Thyroid gland (tissue), 4 donors: ENCODE measurements at regions not wholly inside any gene's neighbourhood (a gene's known extent, or its start where the extent isn't known, plus 50 kb on each side); places are given as distances from the start of the nearest gene placed in this dataset.

Experiments used
- POLR2A ChIP-seq, 2 donors: fragments of 450-650 bp; IDR thresholded peaks; one replicate each; pipeline ENCODE4 v1.6.1; 2017; ENCODE audit warnings: antibody characterized with exemption in 2 of 2, mild to moderate bottlenecking in 2 of 2, moderate library complexity in 1 of 2
- TF ChIP-seq, protein P1 (sequence below), 6 experiments: fragments of 200-600 bp in 3 of 6; fragments of 450-650 bp in 3 of 6; sonication (generic) in 3 of 6; IDR thresholded peaks; one replicate each; pipeline ENCODE4 v1.5.1; 2016 to 2019; ENCODE audit warnings: antibody characterized with exemption in 6 of 6, mild to moderate bottlenecking in 2 of 6, inconsistent platforms in 1 of 6, moderate library complexity in 1 of 6

DNA sequence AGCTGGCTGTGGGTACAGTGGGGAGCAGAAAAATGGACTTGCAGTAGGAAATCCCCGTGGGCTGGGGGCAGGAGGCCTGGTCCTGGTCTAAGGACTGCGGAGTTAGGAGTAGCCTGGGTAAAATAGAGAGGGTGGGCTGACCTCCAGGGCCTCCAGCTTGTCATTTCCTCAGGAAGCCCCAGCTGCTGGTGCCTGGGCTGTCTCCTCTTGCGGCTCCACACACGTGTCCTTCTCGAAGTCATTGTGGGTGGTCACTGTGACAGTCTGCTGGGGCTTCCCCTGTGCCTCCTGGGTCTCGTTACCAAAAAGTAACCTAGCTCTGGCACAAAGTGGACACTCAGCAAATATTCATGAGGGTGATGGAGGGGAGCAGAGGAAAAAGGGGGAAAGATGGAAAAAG, 259.7 kb downstream of the FGF9 start:
- TF ChIP-seq, protein P1, sequence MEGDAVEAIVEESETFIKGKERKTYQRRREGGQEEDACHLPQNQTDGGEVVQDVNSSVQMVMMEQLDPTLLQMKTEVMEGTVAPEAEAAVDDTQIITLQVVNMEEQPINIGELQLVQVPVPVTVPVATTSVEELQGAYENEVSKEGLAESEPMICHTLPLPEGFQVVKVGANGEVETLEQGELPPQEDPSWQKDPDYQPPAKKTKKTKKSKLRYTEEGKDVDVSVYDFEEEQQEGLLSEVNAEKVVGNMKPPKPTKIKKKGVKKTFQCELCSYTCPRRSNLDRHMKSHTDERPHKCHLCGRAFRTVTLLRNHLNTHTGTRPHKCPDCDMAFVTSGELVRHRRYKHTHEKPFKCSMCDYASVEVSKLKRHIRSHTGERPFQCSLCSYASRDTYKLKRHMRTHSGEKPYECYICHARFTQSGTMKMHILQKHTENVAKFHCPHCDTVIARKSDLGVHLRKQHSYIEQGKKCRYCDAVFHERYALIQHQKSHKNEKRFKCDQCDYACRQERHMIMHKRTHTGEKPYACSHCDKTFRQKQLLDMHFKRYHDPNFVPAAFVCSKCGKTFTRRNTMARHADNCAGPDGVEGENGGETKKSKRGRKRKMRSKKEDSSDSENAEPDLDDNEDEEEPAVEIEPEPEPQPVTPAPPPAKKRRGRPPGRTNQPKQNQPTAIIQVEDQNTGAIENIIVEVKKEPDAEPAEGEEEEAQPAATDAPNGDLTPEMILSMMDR (IDR thresholded peaks at IDR 0.05), result no peak
- TF ChIP-seq POLR2A (IDR thresholded peaks at IDR 0.05), result no peak
